ENCODE measurements at regions not wholly inside any gene's neighbourhood (a gene's known extent, or its start where the extent isn't known, plus 50 kb on each side); places are given as distances from the start of the nearest gene placed in this dataset.
"Not testable (repeated sequence)": the region's sequence is repeated elsewhere in the genome, so short reads cannot be mapped to it uniquely, and the experiment has no call there.

DNA sequence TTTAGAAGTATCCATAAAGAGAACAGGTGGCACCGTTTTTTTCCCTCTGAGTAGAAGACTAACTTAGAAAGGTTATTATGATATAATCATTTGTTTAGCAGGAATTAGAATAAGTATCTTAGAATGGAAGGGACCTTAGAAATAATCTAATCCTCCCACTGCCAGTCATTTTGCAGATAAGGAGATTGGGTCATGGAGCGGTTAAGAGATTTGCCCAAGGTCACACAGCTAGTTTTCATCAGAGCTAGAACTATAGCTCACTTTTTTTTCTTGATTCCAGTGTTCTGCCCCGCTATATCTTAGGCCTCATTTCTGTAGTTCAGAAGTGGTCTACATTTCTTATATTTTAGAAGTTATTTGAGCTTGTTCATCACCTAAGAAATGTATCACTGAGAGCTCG, 139.6 kb downstream of the PRL start:
- TF ChIP-seq, protein P1, sequence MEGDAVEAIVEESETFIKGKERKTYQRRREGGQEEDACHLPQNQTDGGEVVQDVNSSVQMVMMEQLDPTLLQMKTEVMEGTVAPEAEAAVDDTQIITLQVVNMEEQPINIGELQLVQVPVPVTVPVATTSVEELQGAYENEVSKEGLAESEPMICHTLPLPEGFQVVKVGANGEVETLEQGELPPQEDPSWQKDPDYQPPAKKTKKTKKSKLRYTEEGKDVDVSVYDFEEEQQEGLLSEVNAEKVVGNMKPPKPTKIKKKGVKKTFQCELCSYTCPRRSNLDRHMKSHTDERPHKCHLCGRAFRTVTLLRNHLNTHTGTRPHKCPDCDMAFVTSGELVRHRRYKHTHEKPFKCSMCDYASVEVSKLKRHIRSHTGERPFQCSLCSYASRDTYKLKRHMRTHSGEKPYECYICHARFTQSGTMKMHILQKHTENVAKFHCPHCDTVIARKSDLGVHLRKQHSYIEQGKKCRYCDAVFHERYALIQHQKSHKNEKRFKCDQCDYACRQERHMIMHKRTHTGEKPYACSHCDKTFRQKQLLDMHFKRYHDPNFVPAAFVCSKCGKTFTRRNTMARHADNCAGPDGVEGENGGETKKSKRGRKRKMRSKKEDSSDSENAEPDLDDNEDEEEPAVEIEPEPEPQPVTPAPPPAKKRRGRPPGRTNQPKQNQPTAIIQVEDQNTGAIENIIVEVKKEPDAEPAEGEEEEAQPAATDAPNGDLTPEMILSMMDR (IDR thresholded peaks at IDR 0.05; ENCODE audit: extremely low read depth, missing control alignments), result no peak
- no peak for DNase-seq (ENCODE audit: low spot score)

DNA sequence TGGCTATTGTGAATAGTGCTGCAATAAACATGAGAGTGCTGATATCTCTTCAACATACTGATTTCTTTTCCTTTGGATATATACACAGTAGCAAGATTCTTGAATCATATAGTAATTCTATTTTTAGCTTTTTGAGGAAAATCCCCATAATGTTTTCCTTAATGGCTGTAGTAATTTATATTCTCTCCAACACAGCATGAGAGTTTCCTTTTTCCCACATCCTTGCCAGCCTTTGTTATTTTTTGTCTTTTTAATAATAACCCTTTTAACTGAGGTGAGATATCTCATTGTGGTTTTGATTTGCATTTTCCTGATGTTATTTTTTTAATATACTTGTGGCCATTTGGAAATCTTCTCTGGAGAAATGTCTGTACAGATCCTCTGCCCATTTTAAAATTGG, 132.6 kb downstream of the PRL start:
- TF ChIP-seq, protein P1 (IDR thresholded peaks at IDR 0.05; ENCODE audit: extremely low read depth, missing control alignments), result no peak

DNA sequence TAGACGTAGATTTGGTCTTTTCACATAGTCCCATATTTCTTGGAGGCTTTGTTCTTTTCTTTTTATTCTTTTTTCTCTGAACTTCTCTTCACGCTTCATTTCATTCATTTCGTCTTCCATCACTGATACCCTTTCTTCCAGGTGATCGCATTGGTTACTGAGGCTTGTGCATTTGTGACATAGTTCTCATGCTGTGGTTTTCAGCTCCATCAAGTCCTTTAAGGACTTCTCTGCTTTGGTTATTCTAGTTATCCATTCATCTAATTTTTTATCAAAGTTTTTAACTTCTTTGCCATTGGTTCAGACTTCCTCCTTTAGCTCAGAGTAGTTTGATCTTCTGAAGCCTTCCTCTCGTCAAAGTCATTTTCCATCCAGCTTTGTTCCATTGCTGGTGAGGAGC, 125.8 kb downstream of the PRL start:
- not testable (repeated sequence) for DNase-seq (ENCODE audit: low spot score)

More for the DNA sequence above, 132.6 kb downstream of the PRL start:
- DNase-seq (ENCODE audit: low spot score), result no peak

DNA sequence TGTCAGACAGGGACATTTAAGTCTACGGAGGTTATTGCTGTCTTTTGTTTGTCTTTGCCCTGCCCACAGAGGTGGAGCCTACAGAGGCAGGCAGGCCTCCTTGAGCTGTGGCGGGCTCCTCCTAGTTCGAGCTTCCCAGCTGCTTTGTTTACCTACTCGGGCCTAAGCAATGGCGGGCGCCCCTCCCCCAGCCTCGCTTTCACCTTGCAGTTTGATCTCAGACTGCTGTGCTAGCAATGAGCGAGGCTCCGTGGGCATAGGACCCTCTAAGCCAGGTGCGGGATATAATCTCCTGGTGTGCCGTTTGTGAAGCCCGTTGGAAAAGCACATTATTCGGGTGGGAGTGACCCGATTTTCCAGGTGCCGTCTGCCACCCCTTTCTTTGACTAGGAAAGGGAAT, 125.0 kb downstream of the PRL start:
- not testable (repeated sequence) for DNase-seq (ENCODE audit: low spot score)

DNA sequence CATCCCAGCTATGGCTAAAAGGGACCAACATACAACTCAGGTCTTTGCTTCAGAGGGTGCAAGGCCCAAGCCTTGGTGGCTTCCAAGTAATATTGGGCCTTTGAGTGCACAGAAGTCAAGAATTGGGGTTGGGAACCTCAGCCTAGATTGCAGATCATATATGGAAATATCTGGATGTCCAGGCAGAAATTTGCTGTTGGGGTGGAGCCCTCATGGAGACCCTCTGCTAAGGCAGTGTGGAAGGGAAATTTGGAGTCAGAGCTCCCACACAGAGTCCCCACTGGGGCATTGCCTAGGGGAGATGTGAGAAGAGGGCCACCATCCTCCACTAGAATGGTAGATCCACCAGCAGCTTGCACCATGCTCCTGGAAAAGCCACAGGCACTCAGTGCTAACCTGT, 123.5 kb downstream of the PRL start:
- TF ChIP-seq, protein P1 (IDR thresholded peaks at IDR 0.05; ENCODE audit: extremely low read depth, missing control alignments), result no peak
- no peak for DNase-seq (ENCODE audit: low spot score)

DNA sequence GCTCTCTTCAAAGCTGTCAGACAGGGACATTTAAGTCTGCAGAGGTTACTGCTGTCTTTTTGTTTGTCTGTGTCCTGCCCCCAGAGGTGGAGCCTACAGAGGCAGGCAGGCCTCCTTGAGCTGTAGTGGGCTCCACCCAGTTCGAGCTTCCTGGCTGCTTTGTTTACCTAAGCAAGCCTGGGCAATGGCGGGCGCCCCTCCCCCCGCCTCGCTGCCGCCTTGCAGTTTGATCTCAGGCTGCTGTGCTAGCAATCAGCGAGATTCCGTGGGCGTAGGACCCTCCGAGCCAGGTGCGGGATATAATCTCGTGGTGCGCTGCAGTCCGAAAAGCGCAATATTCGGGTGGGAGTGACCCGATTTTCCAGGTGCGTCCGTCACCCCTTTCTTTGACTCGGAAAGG, 116.6 kb downstream of the PRL start:
- DNase-seq (ENCODE audit: low spot score), result not testable (repeated sequence)

DNA sequence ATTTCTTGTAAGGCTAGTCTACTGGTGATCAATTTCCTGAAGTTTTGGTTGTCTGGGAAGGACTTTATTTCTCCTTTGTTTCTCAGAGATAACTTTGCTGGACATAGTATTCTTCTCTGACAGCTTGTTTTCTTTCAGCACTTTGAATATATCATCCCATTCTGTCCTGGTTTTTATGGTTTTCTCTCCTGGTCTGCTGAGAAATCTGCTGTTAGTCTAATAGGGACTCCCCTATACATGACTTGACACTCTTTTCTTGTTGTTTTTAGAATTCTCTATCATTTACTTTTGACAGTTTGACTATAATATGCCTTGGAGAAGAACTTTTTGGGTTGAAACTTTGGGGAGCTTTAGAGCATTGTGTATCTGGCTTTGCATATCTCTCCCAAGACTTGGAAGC, 112.5 kb downstream of the PRL start:
- DNase-seq (ENCODE audit: low spot score), result no peak
- TF ChIP-seq, protein P1 (IDR thresholded peaks at IDR 0.05; ENCODE audit: extremely low read depth, missing control alignments), result no peak

DNA sequence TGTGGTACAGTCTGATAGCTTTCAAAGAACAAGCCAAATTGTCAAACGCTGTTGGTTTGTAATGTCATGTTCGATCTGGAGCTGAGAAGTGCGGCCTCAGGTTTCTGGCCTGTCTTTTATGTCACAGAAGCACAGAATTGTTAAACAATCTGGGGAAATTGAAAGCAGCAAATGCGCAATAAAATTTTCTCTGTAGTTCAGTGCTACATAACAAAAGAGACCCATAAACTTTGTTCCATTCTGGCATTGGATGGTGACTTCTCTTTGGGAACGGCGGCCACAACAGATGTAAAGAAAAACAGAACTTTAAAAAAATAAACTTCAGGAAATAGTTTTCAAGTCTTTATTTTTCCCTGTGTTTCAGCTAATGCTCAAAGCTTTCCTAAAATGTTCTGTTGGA, 106.9 kb downstream of the PRL start:
- TF ChIP-seq, protein P1 (IDR thresholded peaks at IDR 0.05; ENCODE audit: extremely low read depth, missing control alignments), result no peak
- no peak for DNase-seq (ENCODE audit: low spot score)

DNA sequence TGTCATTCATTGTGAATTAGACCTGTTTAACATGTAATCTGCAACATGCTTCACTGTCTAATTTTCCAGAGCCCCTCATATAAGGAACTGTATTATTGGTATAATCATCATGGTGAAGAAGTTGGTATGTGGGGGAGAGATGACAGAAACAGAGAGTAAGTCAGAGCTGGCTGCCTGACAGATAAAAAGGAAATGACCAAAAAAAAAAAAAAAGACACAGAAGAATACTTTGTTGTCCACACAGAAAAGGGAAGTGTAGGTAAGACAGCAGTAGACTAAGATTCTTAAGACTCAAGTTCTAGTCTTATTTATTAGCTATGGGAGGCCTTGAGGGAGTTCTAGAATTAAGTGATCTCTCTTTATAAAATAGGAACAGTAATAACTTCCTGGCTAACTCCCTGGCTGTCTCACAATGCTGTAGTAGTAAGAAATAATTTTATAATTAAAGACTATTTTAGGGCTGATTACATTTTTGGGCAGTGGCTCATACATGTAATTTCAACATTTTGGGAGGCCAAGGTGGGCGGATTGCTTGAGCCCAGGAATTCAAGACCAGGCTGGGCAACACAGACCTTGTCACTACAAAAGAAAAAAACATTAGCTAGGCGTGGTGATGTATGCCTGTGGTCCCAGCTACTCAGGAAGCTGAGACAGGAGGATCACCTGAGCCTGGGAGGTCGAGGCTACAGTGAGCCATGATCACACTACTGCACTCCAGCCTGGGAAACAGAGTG, 102.5 kb downstream of the PRL start:
- peak; percentile 30 for DNase-seq (ENCODE audit: low spot score)
- TF ChIP-seq, protein P1 (IDR thresholded peaks at IDR 0.05; ENCODE audit: extremely low read depth, missing control alignments), result no peak
